GM21381 (cell line): ENCODE measurements at regions not wholly inside any gene's neighbourhood (a gene's known extent, or its start where the extent isn't known, plus 50 kb on each side); places are given as distances from the start of the nearest gene placed in this dataset.

Experiments
- ATAC-seq: cut with Tn5 transposase; IDR thresholded peaks from one replicate; pipeline ENCODE4 v1.9.1; 2021; ENCODE audit warnings: mild to moderate bottlenecking, moderate library complexity; ENCODE audit not compliant: unreplicated experiment

GRCh38 chr4:14653338-14653737 is 348.9 kb upstream of the CPEB2 start:
- ATAC-seq, result no peak

- ATAC-seq, result no peak
These were observed 343.0 kb upstream of the CPEB2 start for GRCh38 chr4:14659286-14659685.

- no peak for ATAC-seq
These were observed 334.6 kb upstream of the CPEB2 start for GRCh38 chr4:14667624-14668151.

GRCh38 chr4:14668296-14668695 is 334.0 kb upstream of the CPEB2 start:
- ATAC-seq, result no peak

GRCh38 chr4:14669371-14669770 is 332.9 kb upstream of the CPEB2 start:
- no peak for ATAC-seq

- ATAC-seq, result no peak
These were observed 331.1 kb upstream of the CPEB2 start for GRCh38 chr4:14671146-14671545.

- ATAC-seq, result no peak
These were observed 326.8 kb upstream of the CPEB2 start for GRCh38 chr4:14675279-14675985.

- ATAC-seq, result no peak
These were observed 322.4 kb upstream of the CPEB2 start for GRCh38 chr4:14679906-14680305.

GRCh38 chr4:14681330-14681729 is 321.0 kb upstream of the CPEB2 start:
- ATAC-seq, result no peak

- ATAC-seq, result no peak
These were observed 308.6 kb upstream of the CPEB2 start for GRCh38 chr4:14693728-14694127.

- ATAC-seq, result no peak
These were observed 307.0 kb upstream of the CPEB2 start for GRCh38 chr4:14695095-14695845.

GRCh38 chr4:14700083-14700482 is 302.2 kb upstream of the CPEB2 start:
- no peak for ATAC-seq

- ATAC-seq, result no peak
These were observed 301.7 kb upstream of the CPEB2 start for GRCh38 chr4:14700544-14700943.

GRCh38 chr4:14701389-14701788 is 300.9 kb upstream of the CPEB2 start:
- ATAC-seq, result no peak

- ATAC-seq, result no peak
These were observed 300.4 kb upstream of the CPEB2 start for GRCh38 chr4:14701896-14702295.

- ATAC-seq, result no peak
These were observed 293.7 kb upstream of the CPEB2 start for GRCh38 chr4:14708574-14708973.

- ATAC-seq, result no peak
These were observed 291.0 kb upstream of the CPEB2 start for GRCh38 chr4:14711259-14711658.

- no peak for ATAC-seq
These were observed 285.6 kb upstream of the CPEB2 start for GRCh38 chr4:14716691-14717090.

GRCh38 chr4:14719053-14719452 is 283.2 kb upstream of the CPEB2 start:
- no peak for ATAC-seq

- ATAC-seq, result no peak
These were observed 275.8 kb upstream of the CPEB2 start for GRCh38 chr4:14726441-14726840.

GRCh38 chr4:14726877-14727361 is 275.4 kb upstream of the CPEB2 start:
- ATAC-seq, result no peak
